ENCODE measurements at regions not wholly inside any gene's neighbourhood (a gene's known extent, or its start where the extent isn't known, plus 50 kb on each side); places are given as distances from the start of the nearest gene placed in this dataset.

DNA sequence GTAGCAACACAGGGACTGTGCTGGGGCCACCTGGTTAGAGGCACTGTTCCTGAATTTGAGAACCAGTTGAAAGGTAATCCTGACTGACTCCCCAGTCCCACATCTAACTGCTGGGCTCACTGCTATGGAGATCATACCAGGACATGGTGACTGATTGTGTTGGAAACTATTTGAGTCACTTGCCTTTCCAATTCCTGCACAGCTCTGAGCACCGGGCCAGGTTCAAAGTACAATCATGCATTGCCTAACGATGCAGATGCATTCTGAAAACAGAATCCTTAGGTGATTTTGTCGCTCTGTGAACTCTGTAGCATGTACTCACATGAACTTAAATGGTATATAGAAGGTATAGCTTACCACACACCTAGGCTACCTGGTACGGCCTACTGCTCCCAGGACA is 215.3 kb downstream of the BMP7 start:
- CTCF ChIA-PET, result no interaction called here
- TF ChIP-seq, protein P1, sequence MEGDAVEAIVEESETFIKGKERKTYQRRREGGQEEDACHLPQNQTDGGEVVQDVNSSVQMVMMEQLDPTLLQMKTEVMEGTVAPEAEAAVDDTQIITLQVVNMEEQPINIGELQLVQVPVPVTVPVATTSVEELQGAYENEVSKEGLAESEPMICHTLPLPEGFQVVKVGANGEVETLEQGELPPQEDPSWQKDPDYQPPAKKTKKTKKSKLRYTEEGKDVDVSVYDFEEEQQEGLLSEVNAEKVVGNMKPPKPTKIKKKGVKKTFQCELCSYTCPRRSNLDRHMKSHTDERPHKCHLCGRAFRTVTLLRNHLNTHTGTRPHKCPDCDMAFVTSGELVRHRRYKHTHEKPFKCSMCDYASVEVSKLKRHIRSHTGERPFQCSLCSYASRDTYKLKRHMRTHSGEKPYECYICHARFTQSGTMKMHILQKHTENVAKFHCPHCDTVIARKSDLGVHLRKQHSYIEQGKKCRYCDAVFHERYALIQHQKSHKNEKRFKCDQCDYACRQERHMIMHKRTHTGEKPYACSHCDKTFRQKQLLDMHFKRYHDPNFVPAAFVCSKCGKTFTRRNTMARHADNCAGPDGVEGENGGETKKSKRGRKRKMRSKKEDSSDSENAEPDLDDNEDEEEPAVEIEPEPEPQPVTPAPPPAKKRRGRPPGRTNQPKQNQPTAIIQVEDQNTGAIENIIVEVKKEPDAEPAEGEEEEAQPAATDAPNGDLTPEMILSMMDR (IDR thresholded peaks at IDR 0.05; ENCODE audit: low read depth, low read length), result no peak
- H3K27ac ChIP-seq (ENCODE audit: low read depth, low read length), result no peak overlapping the region
- DNase-seq (ENCODE audit: low read depth, low spot score), result no peak
- POLR2A ChIA-PET, result no interaction called here
- H3K9me3 ChIP-seq (ENCODE audit: control insufficient read depth, insufficient read depth, low read length), result no peaks in the 10 kb centered on the region; the same call in 1 of the 2 replicates
- H3K4me3 ChIP-seq (ENCODE audit: low read depth, low read length), result no peak overlapping the region
- H3K27me3 ChIP-seq (ENCODE audit: control insufficient read depth, insufficient read depth, low read length), result no peaks in the 10 kb centered on the region

DNA sequence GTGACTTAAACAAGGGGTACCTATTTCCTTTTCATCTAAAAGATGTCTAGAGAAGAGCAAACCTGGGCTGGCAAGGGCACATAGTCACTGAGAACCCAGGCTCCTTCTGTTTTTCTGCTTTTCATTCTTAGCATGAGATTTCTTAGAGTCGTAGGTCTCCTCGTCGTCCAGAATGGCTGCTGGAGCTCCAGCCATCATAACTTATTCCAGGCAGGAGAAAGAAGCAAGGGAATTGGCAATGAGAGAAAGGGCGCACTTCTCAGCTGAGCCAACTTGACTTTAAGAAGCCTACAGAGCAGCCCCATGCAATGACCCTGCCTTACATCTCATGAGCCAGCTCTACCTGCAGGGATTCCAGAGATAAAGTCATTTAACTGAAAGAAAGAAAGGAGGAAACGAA is 213.4 kb downstream of the BMP7 start:
- Histone ChIP-seq H3K27ac (ENCODE audit: low read depth, low read length) (no peak overlapping the region), H3K27me3 (ENCODE audit: control insufficient read depth, insufficient read depth, low read length) (no peaks in the 10 kb centered on the region), H3K4me3 (ENCODE audit: low read depth, low read length) (no peak overlapping the region), H3K9me3 (ENCODE audit: control insufficient read depth, insufficient read depth, low read length) (no peaks in the 10 kb centered on the region; the same call in 1 of the 2 replicates)
- ChIA-PET CTCF (no interaction called here), POLR2A (no interaction called here)
- DNase-seq (ENCODE audit: low read depth, low spot score), result no peak
- TF ChIP-seq, protein P1 (IDR thresholded peaks at IDR 0.05; ENCODE audit: low read depth, low read length), result no peak

DNA sequence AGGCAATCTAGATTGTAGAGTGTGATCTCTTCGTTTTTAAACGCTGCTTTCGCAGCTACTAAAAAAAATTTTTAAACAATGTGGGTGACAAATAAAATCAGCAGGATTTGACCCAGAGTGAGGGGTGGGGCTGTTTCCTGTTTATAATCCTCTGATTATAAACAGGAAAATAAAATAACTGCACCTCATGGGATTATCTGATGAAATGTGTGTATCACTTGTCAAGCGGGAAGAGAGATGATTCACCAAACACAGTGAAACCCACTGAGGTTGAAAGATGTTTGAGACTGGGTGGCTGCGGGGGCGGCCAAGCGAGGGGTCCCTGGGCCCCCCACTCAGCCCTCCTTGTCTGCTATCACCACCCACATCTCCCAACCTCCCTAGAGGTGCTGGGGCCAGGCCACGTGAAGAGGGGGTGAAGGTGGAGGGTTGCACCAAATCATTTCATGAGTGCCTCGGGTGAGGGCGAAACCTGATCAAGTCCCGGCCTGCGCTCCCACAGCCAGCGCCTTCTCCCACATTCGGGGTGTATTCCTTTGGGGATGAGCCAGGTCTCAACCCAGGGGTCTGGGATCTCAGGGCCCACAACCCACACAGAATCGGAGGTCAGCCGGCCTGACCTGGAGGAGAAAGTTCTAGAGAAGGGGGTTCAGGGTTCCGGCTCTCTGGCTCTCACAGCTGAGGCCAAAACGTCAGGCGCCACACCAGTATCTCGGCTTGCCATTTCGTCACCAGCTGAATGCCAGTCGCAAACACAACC is 212.5 kb downstream of the BMP7 start:
- TF ChIP-seq, protein P1 (IDR thresholded peaks at IDR 0.05; ENCODE audit: low read depth, low read length), result no peak
- Histone ChIP-seq H3K9me3 (ENCODE audit: control insufficient read depth, insufficient read depth, low read length) (no peaks in the 10 kb centered on the region; the same call in 1 of the 2 replicates), H3K27me3 (ENCODE audit: control insufficient read depth, insufficient read depth, low read length) (no peaks in the 10 kb centered on the region), H3K4me3 (ENCODE audit: low read depth, low read length) (no peak overlapping the region), H3K27ac (ENCODE audit: low read depth, low read length) (no peak overlapping the region)
- ChIA-PET CTCF (no interaction called here), POLR2A (no interaction called here)
- DNase-seq (ENCODE audit: low read depth, low spot score), result no peak

DNA sequence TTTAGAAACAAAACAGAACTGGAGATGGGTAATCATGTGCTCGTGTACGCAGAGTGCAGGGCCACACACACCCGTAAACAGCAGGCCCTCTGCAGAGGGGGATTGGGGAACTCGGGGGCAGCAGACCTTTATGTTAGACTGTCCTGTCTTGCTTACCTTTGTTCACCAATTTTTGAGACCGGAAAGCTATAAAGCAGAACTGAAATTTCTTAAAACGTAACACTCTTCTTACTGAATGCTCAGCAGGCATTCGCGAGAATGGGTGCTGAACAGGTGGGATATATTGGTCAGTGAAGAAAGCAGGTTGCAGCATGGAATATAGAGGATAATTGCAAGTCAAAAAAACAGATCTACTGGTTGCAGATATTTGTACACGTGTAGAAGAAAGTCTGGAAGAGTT is 211.1 kb downstream of the BMP7 start:
- ChIA-PET CTCF (no interaction called here), POLR2A (no interaction called here)
- no peak for DNase-seq (ENCODE audit: low read depth, low spot score)
- Histone ChIP-seq H3K27ac (ENCODE audit: low read depth, low read length) (no peak overlapping the region), H3K9me3 (ENCODE audit: control insufficient read depth, insufficient read depth, low read length) (no peaks in the 10 kb centered on the region; the same call in 1 of the 2 replicates), H3K27me3 (ENCODE audit: control insufficient read depth, insufficient read depth, low read length) (no peaks in the 10 kb centered on the region), H3K4me3 (ENCODE audit: low read depth, low read length) (no peak overlapping the region)
- TF ChIP-seq, protein P1 (IDR thresholded peaks at IDR 0.05; ENCODE audit: low read depth, low read length), result no peak

DNA sequence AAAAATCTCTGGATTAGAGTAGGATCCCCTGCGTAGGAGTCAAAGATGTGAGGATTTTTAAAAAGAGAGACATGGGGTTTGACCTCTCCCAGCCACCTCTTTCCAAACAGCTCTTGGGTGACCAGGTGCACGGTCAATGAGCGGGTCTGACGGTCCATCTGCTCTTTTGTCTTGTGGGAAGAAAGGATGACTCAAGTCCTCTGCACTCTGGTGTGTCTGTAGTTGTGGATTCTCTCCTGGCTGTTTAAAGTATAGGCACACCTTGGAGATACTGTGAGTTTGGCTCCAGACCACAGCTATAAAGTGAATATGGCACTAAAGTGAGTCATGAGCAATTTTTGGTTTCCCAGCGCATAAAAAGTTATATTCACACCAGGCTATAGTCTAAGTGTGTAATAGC is 209.8 kb downstream of the BMP7 start:
- DNase-seq (ENCODE audit: low read depth, low spot score), result no peak
- TF ChIP-seq, protein P1 (IDR thresholded peaks at IDR 0.05; ENCODE audit: low read depth, low read length), result no peak
- POLR2A ChIA-PET, result no interaction called here

More for the DNA sequence above, 209.8 kb downstream of the BMP7 start:
- CTCF ChIA-PET, result no interaction called here
- no peak overlapping the region for H3K4me3 ChIP-seq (ENCODE audit: low read depth, low read length)
- no peaks in the 10 kb centered on the region; the same call in 1 of the 2 replicates for H3K9me3 ChIP-seq (ENCODE audit: control insufficient read depth, insufficient read depth, low read length)
- H3K27me3 ChIP-seq (ENCODE audit: control insufficient read depth, insufficient read depth, low read length), result no peaks in the 10 kb centered on the region
- no peak overlapping the region for H3K27ac ChIP-seq (ENCODE audit: low read depth, low read length)

Data from AG04450 (cell line).